ENCODE measurements at regions not wholly inside any gene's neighbourhood (a gene's known extent, or its start where the extent isn't known, plus 50 kb on each side); places are given as distances from the start of the nearest gene placed in this dataset.

DNA sequence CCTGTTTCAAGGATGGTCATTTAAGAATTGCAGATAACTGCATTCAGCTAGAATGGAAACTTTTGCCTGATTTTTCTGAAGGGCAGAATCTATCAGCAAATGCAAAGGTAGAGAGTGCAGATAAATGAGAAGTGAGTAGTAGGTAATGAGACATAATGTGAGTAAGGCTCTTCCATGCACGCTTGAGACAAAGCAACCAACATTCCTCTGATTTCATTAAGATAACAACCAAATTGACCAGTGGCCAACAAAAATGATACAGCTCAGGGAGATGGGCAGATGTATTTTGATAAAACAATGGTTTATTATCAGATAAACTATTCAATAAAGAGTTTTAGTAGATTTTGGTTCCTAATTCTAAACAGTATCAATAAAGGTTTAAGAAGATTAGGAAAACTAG lies 404.4 kb upstream of the PBX1 start:
- H4K20me1 ChIP-seq (ENCODE audit: insufficient read depth): no peaks in the 10 kb centered on the region
- 7% methylated on average over 1 of the region's 1 CpG for WGBS (ENCODE audit: low lambda C conversion rate)
- no peaks in the 10 kb centered on the region for H3K27me3 ChIP-seq (ENCODE audit: insufficient read depth)
- no peak overlapping the region for H3K4me3 ChIP-seq (ENCODE audit: low read depth in 2 of 2, low read length in 1 of 2)
- H3K9me2 ChIP-seq: no peaks in the 10 kb centered on the region
- no peaks in the 10 kb centered on the region for H3K9me3 ChIP-seq
- no peak overlapping the region for H3K9ac ChIP-seq
- no peak for DNase-seq
- ChIA-PET POLR2A (no interaction called here), CTCF (interaction anchor here (0.7 to 1.4 kb wide), 2 partner anchors 12 to 184 kb away, joined by 3 to 6 read pairs; no protein-coding TSS in a partner anchor)
- no peaks in the 10 kb centered on the region for H3F3A ChIP-seq (replicated peaks; ENCODE audit: insufficient read depth)
- no peaks in the 10 kb centered on the region; a peak in 1 of 4 replicates for H3K4me1 ChIP-seq (ENCODE audit: control insufficient read depth in 1 of 2, insufficient read depth in 2 of 2, low read depth in 1 of 2, low read length in 1 of 2)
- no peak overlapping the region for H3K4me2 ChIP-seq
- H3K36me3 ChIP-seq (replicated peaks in 1 of 2; ENCODE audit: control insufficient read depth in 1 of 2, insufficient read depth in 2 of 2, low read length in 1 of 2): no peaks in the 10 kb centered on the region
- H2AFZ ChIP-seq (ENCODE audit: low read depth): no peak overlapping the region
- no peak overlapping the region for H3K27ac ChIP-seq (ENCODE audit: low read depth in 2 of 2, low read length in 1 of 2)
- TF ChIP-seq GATA2 (CRISPR knock-in tag; IDR thresholded peaks at IDR 0.05): no peak
- H3K79me2 ChIP-seq (ENCODE audit: insufficient read depth): no peaks in the 10 kb centered on the region

DNA sequence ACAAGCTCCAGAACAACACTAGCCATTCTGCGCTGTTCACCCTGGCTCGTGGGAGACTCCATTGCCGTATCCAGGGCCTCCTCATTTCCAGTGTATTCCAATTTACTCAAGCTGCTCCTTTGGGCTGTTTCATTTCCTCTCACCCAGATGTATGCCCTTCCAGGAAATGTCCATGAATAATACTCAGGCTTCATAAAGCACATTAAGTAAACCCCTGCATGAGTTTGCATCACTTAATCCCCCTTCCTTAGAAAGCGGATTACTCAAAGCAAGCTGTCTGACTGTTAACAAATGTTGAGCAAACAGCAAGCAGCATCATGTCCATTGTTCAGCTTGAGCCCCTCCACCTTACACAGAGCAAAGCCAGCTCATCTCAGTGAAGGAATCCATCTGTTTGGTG lies 403.6 kb upstream of the PBX1 start:
- Histone ChIP-seq H3K9me3 (no peaks in the 10 kb centered on the region), H3K27me3 (ENCODE audit: insufficient read depth) (no peaks in the 10 kb centered on the region), H3K4me1 (ENCODE audit: control insufficient read depth in 1 of 2, insufficient read depth in 2 of 2, low read depth in 1 of 2, low read length in 1 of 2) (no peaks in the 10 kb centered on the region; a peak in 1 of 4 replicates), H3K4me3 (ENCODE audit: low read depth in 2 of 2, low read length in 1 of 2) (no peak overlapping the region), H2AFZ (ENCODE audit: low read depth) (no peak overlapping the region), H3K9me2 (no peaks in the 10 kb centered on the region), H4K20me1 (ENCODE audit: insufficient read depth) (no peaks in the 10 kb centered on the region), H3K36me3 (replicated peaks in 1 of 2; ENCODE audit: control insufficient read depth in 1 of 2, insufficient read depth in 2 of 2, low read length in 1 of 2) (no peaks in the 10 kb centered on the region), H3K27ac (ENCODE audit: low read depth in 2 of 2, low read length in 1 of 2) (no peak overlapping the region), H3K79me2 (ENCODE audit: insufficient read depth) (no peaks in the 10 kb centered on the region), H3K4me2 (no peak overlapping the region), H3K9ac (no peak overlapping the region), H3F3A (replicated peaks; ENCODE audit: insufficient read depth) (no peaks in the 10 kb centered on the region)
- TF ChIP-seq, protein P1, sequence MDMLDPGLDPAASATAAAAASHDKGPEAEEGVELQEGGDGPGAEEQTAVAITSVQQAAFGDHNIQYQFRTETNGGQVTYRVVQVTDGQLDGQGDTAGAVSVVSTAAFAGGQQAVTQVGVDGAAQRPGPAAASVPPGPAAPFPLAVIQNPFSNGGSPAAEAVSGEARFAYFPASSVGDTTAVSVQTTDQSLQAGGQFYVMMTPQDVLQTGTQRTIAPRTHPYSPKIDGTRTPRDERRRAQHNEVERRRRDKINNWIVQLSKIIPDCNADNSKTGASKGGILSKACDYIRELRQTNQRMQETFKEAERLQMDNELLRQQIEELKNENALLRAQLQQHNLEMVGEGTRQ (IDR thresholded peaks at IDR 0.05; ENCODE audit: borderline replicate concordance, low read depth, low read length): no peak
- TF ChIP-seq YY1 (IDR thresholded peaks at IDR 0.05; ENCODE audit: low read depth) (no peak), TEAD4 (IDR thresholded peaks at IDR 0.05; ENCODE audit: borderline replicate concordance, insufficient read depth) (no peak), FOXJ3 (CRISPR knock-in tag; IDR thresholded peaks at IDR 0.05) (no peak), RAD21 (IDR thresholded peaks at IDR 0.05; ENCODE audit: low read length) (no peak), SMC3 (IDR thresholded peaks at IDR 0.05; ENCODE audit: low read depth, low read length) (no peak), NFIC (IDR thresholded peaks at IDR 0.05; ENCODE audit: borderline replicate concordance) (no peak), RFX5 (IDR thresholded peaks at IDR 0.05; ENCODE audit: low read length) (no peak)
- TF ChIP-seq, protein P2, sequence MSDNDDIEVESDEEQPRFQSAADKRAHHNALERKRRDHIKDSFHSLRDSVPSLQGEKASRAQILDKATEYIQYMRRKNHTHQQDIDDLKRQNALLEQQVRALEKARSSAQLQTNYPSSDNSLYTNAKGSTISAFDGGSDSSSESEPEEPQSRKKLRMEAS (IDR thresholded peaks at IDR 0.05; ENCODE audit: low read depth): no peak
- TF ChIP-seq, protein P3, sequence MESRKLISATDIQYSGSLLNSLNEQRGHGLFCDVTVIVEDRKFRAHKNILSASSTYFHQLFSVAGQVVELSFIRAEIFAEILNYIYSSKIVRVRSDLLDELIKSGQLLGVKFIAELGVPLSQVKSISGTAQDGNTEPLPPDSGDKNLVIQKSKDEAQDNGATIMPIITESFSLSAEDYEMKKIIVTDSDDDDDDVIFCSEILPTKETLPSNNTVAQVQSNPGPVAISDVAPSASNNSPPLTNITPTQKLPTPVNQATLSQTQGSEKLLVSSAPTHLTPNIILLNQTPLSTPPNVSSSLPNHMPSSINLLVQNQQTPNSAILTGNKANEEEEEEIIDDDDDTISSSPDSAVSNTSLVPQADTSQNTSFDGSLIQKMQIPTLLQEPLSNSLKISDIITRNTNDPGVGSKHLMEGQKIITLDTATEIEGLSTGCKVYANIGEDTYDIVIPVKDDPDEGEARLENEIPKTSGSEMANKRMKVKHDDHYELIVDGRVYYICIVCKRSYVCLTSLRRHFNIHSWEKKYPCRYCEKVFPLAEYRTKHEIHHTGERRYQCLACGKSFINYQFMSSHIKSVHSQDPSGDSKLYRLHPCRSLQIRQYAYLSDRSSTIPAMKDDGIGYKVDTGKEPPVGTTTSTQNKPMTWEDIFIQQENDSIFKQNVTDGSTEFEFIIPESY (IDR thresholded peaks at IDR 0.05; ENCODE audit: borderline replicate concordance, low read depth): no peak
- TF ChIP-seq, protein P4, sequence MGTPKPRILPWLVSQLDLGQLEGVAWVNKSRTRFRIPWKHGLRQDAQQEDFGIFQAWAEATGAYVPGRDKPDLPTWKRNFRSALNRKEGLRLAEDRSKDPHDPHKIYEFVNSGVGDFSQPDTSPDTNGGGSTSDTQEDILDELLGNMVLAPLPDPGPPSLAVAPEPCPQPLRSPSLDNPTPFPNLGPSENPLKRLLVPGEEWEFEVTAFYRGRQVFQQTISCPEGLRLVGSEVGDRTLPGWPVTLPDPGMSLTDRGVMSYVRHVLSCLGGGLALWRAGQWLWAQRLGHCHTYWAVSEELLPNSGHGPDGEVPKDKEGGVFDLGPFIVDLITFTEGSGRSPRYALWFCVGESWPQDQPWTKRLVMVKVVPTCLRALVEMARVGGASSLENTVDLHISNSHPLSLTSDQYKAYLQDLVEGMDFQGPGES (IDR thresholded peaks at IDR 0.05; ENCODE audit: low read depth, low read length): no peak
- 16% methylated on average over 4 of the region's 4 CpGs for WGBS (ENCODE audit: low lambda C conversion rate)
- DNase-seq: no peak
- CTCF ChIA-PET: interaction anchor here (1.4 kb wide), 1 partner anchor 11 kb away, joined by 6 read pairs; no protein-coding TSS in a partner anchor
- POLR2A ChIA-PET: no interaction called here

All from SK-N-SH (cell line).